ENCODE measurements at regions not wholly inside any gene's neighbourhood (a gene's known extent, or its start where the extent isn't known, plus 50 kb on each side); places are given as distances from the start of the nearest gene placed in this dataset.
"Not testable (repeated sequence)": the region's sequence is repeated elsewhere in the genome, so short reads cannot be mapped to it uniquely, and the experiment has no call there.

GRCh38 chr12:68478516-68479260 lies 132.0 kb upstream of the RAP1B start:
- no peak for DNase-seq (ENCODE audit: low read depth)

- no peak for DNase-seq (ENCODE audit: low read depth)
These were observed 131.3 kb upstream of the RAP1B start for GRCh38 chr12:68479261-68479895.

- no peak for DNase-seq (ENCODE audit: low read depth)
These were observed 130.8 kb upstream of the RAP1B start for GRCh38 chr12:68479896-68480291.

- DNase-seq (ENCODE audit: low read depth), result no peak
These were observed 130.2 kb upstream of the RAP1B start for GRCh38 chr12:68480526-68480925.

- DNase-seq (ENCODE audit: low read depth), result no peak
These were observed 129.3 kb upstream of the RAP1B start for GRCh38 chr12:68481181-68481941.

GRCh38 chr12:68482014-68482413 lies 128.7 kb upstream of the RAP1B start:
- DNase-seq (ENCODE audit: low read depth), result no peak

- peak; percentile 20 for DNase-seq (ENCODE audit: low read depth)
These were observed 128.0 kb upstream of the RAP1B start for GRCh38 chr12:68482660-68483059.

GRCh38 chr12:68483592-68484383 lies 126.9 kb upstream of the RAP1B start:
- peak; percentile 22 for DNase-seq (ENCODE audit: low read depth)

GRCh38 chr12:68484578-68484977 lies 126.1 kb upstream of the RAP1B start:
- not testable (repeated sequence) for DNase-seq (ENCODE audit: low read depth)

GRCh38 chr12:68486449-68486848 lies 124.2 kb upstream of the RAP1B start:
- not testable (repeated sequence) for DNase-seq (ENCODE audit: low read depth)

- no peak for DNase-seq (ENCODE audit: low read depth)
These were observed 122.9 kb upstream of the RAP1B start for GRCh38 chr12:68487721-68488309.

- DNase-seq (ENCODE audit: low read depth), result no peak
These were observed 121.4 kb upstream of the RAP1B start for GRCh38 chr12:68489273-68489672.

GRCh38 chr12:68490476-68490875 lies 120.2 kb upstream of the RAP1B start:
- DNase-seq (ENCODE audit: low read depth), result no peak

- no peak for DNase-seq (ENCODE audit: low read depth)
These were observed 119.3 kb upstream of the RAP1B start for GRCh38 chr12:68491204-68491960.

- peak; percentile 53 for DNase-seq (ENCODE audit: low read depth)
These were observed 115.2 kb upstream of the RAP1B start for GRCh38 chr12:68495336-68496070.

GRCh38 chr12:68497107-68497506 lies 113.6 kb upstream of the RAP1B start:
- DNase-seq (ENCODE audit: low read depth), result no peak

- DNase-seq (ENCODE audit: low read depth), result peak; percentile 96
These were observed 113.0 kb upstream of the RAP1B start for GRCh38 chr12:68497702-68498101.

GRCh38 chr12:68498736-68499135 lies 112.0 kb upstream of the RAP1B start:
- no peak for DNase-seq (ENCODE audit: low read depth)

- no peak for DNase-seq (ENCODE audit: low read depth)
These were observed 111.1 kb upstream of the RAP1B start for GRCh38 chr12:68499616-68500015.

- no peak for DNase-seq (ENCODE audit: low read depth)
These were observed 109.5 kb upstream of the RAP1B start for GRCh38 chr12:68501226-68501625.
